B cell (primary cell): ENCODE measurements at regions not wholly inside any gene's neighbourhood (a gene's known extent, or its start where the extent isn't known, plus 50 kb on each side); places are given as distances from the start of the nearest gene placed in this dataset.
"Not testable (repeated sequence)": the region's sequence is repeated elsewhere in the genome, so short reads cannot be mapped to it uniquely, and the experiment has no call there.

ENCODE experiments used
- EZH2 ChIP-seq: IDR thresholded peaks from 2 replicates; pipeline ENCODE4 v1.6.1; 2012; ENCODE audit warnings: borderline replicate concordance, low read depth, mild to moderate bottlenecking, moderate library complexity, low read length; ENCODE audit not compliant: insufficient read depth, poor library complexity, severe bottlenecking
- TF ChIP-seq, protein P1 (sequence below): fragments of 200-600 bp; IDR thresholded peaks from one replicate; pipeline ENCODE4 v1.8.0; 2022; ENCODE audit warnings: antibody characterized with exemption, mild to moderate bottlenecking

DNA sequence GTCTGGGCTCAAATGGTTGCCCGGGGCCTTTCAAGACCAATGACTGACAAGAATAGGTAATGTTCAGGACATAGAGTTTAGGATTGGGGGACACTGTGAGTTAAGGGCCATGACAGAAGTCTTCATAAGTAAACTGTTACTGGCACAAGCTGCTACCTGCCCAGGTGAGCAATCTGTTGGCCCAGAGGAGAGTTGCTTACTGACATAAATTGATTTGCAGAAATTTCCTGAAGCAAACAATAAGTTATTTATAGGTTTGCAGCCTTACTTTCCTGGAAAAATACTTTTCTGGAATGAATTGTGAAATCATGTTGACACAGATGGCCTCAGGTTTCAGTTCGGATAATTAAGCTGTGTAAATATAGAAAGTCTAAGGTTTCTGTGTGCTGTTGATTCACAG is 202.8 kb upstream of the C1QTNF3 start:
- TF ChIP-seq, protein P1, sequence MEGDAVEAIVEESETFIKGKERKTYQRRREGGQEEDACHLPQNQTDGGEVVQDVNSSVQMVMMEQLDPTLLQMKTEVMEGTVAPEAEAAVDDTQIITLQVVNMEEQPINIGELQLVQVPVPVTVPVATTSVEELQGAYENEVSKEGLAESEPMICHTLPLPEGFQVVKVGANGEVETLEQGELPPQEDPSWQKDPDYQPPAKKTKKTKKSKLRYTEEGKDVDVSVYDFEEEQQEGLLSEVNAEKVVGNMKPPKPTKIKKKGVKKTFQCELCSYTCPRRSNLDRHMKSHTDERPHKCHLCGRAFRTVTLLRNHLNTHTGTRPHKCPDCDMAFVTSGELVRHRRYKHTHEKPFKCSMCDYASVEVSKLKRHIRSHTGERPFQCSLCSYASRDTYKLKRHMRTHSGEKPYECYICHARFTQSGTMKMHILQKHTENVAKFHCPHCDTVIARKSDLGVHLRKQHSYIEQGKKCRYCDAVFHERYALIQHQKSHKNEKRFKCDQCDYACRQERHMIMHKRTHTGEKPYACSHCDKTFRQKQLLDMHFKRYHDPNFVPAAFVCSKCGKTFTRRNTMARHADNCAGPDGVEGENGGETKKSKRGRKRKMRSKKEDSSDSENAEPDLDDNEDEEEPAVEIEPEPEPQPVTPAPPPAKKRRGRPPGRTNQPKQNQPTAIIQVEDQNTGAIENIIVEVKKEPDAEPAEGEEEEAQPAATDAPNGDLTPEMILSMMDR, result not testable (repeated sequence)
- TF ChIP-seq EZH2, result not testable (repeated sequence)
